ENCODE measurements at regions not wholly inside any gene's neighbourhood (a gene's known extent, or its start where the extent isn't known, plus 50 kb on each side); places are given as distances from the start of the nearest gene placed in this dataset.

DNA sequence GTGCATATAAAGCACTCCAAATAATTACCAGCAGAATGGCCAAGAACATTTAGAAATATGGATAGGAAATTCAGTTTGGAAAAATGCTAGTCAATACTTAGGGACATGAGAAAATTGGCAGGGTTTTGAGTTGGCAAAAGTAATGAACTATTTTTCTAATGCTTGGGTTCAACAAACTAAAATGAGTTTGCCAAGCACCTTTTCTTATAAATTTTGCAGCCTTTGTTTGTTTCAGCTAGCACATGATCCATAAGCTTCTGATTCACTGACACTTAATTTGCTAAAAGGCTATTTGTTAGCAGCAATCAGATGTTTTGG is 324.8 kb downstream of the QKI start:
- TF ChIP-seq CTCF (IDR thresholded peaks at IDR 0.05) (no peak), POLR2A (IDR thresholded peaks at IDR 0.05) (no peak)
